LNCaP clone FGC (cell line): ENCODE measurements at regions not wholly inside any gene's neighbourhood (a gene's known extent, or its start where the extent isn't known, plus 50 kb on each side); places are given as distances from the start of the nearest gene placed in this dataset.

ENCODE experiments used
- DNase-seq: peaks from one replicate; pipeline ENCODE4 v3.0.0-alpha.2; 2011; ENCODE audit warnings: low read depth
- H3K4me3 ChIP-seq: 2 replicates; pipeline ENCODE4 v1.5.1; 2011; ENCODE audit warnings: mild to moderate bottlenecking, low read depth, low read length, control low read depth
- CTCF ChIP-seq: IDR thresholded peaks from 2 replicates; pipeline ENCODE4 v1.5.1; 2012; ENCODE audit warnings: mild to moderate bottlenecking; ENCODE audit not compliant: control insufficient read depth, insufficient read depth; ENCODE audit errors: extremely low read depth

- DNase-seq = no peak
- no peak for TF ChIP-seq CTCF
- H3K4me3 ChIP-seq = no peak overlapping the region
Observed at GRCh38 chr2:205878999-205879762, 196.9 kb downstream of the NRP2 start.

- no peak for TF ChIP-seq CTCF
- no peak for DNase-seq
- H3K4me3 ChIP-seq = no peak overlapping the region
Observed at GRCh38 chr2:205877496-205877895, 195.2 kb downstream of the NRP2 start.

- no peak for DNase-seq
- H3K4me3 ChIP-seq = no peak overlapping the region
- no peak for TF ChIP-seq CTCF
Observed at GRCh38 chr2:205876127-205876526, 193.8 kb downstream of the NRP2 start.

- TF ChIP-seq CTCF = no peak
- DNase-seq = no peak
- no peak overlapping the region for H3K4me3 ChIP-seq
Observed at GRCh38 chr2:205872716-205873115, 190.4 kb downstream of the NRP2 start.

GRCh38 chr2:205869439-205869838 is 187.1 kb downstream of the NRP2 start:
- no peak for DNase-seq
- TF ChIP-seq CTCF = no peak
- no peak overlapping the region for H3K4me3 ChIP-seq

GRCh38 chr2:205868773-205869333 is 186.6 kb downstream of the NRP2 start:
- no peak for TF ChIP-seq CTCF
- H3K4me3 ChIP-seq = no peak overlapping the region
- DNase-seq = no peak

GRCh38 chr2:205868053-205868452 is 185.8 kb downstream of the NRP2 start:
- H3K4me3 ChIP-seq = no peak overlapping the region
- DNase-seq = no peak
- TF ChIP-seq CTCF = no peak
